Mesothelial cell of epicardium (in vitro differentiated cells): ENCODE measurements at regions not wholly inside any gene's neighbourhood (a gene's known extent, or its start where the extent isn't known, plus 50 kb on each side); places are given as distances from the start of the nearest gene placed in this dataset.
"Not testable (repeated sequence)": the region's sequence is repeated elsewhere in the genome, so short reads cannot be mapped to it uniquely, and the experiment has no call there.

Experiments used
- DNase-seq, 2 experiments: peaks; one replicate each; pipeline ENCODE4 v3.0.0; 2021; ENCODE audit warnings: low spot score in 2 of 2; ENCODE audit not compliant: unreplicated experiment in 2 of 2
- H3K27ac Mint-ChIP-seq: 2 replicates; pipeline ENCODE4 v1.8.0; 2021; ENCODE audit warnings: mixed read lengths
- H3K27me3 Mint-ChIP-seq: 2 replicates; pipeline ENCODE4 v1.8.0; 2021; ENCODE audit warnings: low read depth, mixed read lengths
- H3K36me3 Mint-ChIP-seq: 2 replicates; pipeline ENCODE4 v1.8.0; 2021; ENCODE audit warnings: mixed read lengths
- H3K4me1 Mint-ChIP-seq: 2 replicates; pipeline ENCODE4 v1.8.0; 2021; ENCODE audit warnings: mixed read lengths
- H3K4me3 Mint-ChIP-seq: 2 replicates; pipeline ENCODE4 v1.8.0; 2021; ENCODE audit warnings: mild to moderate bottlenecking, moderate library complexity, mixed read lengths
- H3K9me3 Mint-ChIP-seq: 2 replicates; pipeline ENCODE4 v1.8.0; 2021; ENCODE audit warnings: mixed read lengths
- CTCF ChIP-seq: fragments of 200-600 bp; sonication (generic); IDR thresholded peaks from one replicate; pipeline ENCODE4 v1.5.0; 2021; ENCODE audit warnings: antibody characterized with exemption; ENCODE audit not compliant: unreplicated experiment

DNA sequence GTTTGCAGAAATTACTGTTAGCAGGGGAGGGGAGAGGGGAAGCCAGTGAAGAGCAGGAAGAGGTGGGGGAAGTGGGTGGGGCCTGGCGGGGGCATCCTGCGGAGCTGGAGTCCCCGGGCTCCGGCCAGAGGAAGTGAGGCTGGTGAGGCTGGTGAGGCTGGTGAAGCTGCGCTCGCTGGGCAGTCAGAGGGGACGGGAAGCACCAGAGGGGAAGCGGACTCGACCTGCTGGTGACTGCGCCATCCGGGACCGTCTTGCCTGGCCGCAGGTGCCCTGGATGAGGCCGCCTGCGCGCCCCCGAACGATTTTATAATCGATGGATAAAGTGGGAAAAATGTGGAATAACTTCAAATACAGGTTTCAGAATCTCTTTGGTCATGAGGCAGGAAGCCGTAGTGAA, 635.3 kb upstream of the MARCKS start:
- DNase-seq = no peak
- H3K9me3 Mint-ChIP-seq = peaks cover 15% of the 10 kb centered on the region
- H3K27me3 Mint-ChIP-seq = no peaks in the 10 kb centered on the region
- H3K4me1 Mint-ChIP-seq = no peaks in the 10 kb centered on the region
- TF ChIP-seq CTCF = no peak
- H3K27ac Mint-ChIP-seq = no peak overlapping the region
- H3K36me3 Mint-ChIP-seq = peaks cover 3% of the 10 kb centered on the region
- no peak overlapping the region for H3K4me3 Mint-ChIP-seq

DNA sequence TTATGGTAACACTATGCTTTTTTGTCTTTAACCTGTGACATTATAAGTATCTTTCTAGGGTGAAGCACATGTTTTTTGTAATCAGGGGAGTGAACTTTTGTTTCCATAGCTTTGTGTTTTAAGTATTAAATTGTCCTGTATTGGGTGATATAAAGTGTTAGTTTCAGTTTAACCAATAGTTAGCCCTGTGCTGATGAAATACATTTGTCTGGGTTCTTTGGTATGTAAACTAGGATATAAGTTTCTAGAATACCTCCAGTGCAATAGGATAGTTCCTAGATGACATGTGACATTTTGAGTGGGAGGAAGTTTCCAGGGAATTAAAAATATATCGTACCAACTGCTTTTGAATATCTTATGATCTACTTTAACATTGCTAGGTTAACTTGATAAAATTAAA, 611.0 kb upstream of the MARCKS start:
- Mint-ChIP-seq H3K9me3 (peaks cover 9% of the 10 kb centered on the region), H3K27ac (no peak overlapping the region), H3K4me3 (no peak overlapping the region), H3K27me3 (no peaks in the 10 kb centered on the region), H3K4me1 (no peaks in the 10 kb centered on the region), H3K36me3 (no peaks in the 10 kb centered on the region)
- TF ChIP-seq CTCF = no peak
- DNase-seq = no peak

DNA sequence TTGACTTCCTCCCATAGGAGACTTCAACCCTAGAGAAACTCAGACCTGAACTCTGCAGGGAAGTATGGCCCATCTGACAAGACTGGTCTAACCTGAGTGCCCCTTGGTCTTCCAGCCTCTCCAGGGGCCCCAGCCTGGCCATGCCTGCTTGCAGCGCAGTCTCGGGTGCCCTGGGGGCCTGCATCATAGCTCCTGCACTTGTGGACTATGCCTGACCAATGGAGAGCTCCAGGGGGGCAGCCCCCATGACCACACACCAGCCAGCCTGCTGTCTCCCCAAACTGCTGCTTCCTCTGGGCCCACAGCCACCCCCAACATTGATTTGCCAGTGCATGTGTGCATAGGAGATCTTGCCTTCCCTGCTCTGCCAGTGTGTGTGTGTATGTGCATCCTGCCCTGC, 608.6 kb upstream of the MARCKS start:
- no peaks in the 10 kb centered on the region for H3K27me3 Mint-ChIP-seq
- H3K27ac Mint-ChIP-seq = no peak overlapping the region
- H3K4me3 Mint-ChIP-seq = no peak overlapping the region
- no peak for DNase-seq
- H3K4me1 Mint-ChIP-seq = no peaks in the 10 kb centered on the region
- H3K9me3 Mint-ChIP-seq = peaks cover 29% of the 10 kb centered on the region
- H3K36me3 Mint-ChIP-seq = peaks cover 2% of the 10 kb centered on the region
- TF ChIP-seq CTCF = no peak

DNA sequence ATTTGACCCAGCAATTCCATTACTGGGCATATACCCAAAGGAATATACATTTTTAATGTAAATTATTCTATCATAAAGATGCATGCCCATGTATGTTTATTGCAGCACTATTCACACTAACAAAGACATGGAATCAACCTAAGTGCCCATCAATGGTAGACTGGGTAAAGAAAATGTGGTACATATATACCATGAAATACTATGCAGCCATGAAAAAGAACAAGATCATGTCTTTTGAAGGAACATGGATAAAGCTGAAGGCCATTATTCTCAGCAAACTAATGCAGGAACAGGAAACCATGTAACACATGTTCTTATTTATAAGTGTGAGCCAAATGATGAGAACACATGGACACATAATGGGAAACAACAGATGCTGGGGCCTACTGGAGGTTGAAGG, 603.0 kb upstream of the MARCKS start:
- H3K36me3 Mint-ChIP-seq, H3K4me3 Mint-ChIP-seq, H3K4me1 Mint-ChIP-seq, H3K27ac Mint-ChIP-seq, DNase-seq, H3K27me3 Mint-ChIP-seq: not testable (repeated sequence)
- H3K9me3 Mint-ChIP-seq = peaks cover 53% of the 10 kb centered on the region

GRCh38 chr6:113258771-113259170, 598.4 kb upstream of the MARCKS start:
- Mint-ChIP-seq H3K27me3 (no peaks in the 10 kb centered on the region), H3K4me3 (no peak overlapping the region), H3K9me3 (peaks cover 35% of the 10 kb centered on the region), H3K27ac (no peak overlapping the region), H3K4me1 (no peaks in the 10 kb centered on the region), H3K36me3 (peaks cover 1% of the 10 kb centered on the region)
- DNase-seq = no peak
- TF ChIP-seq CTCF = no peak

DNA sequence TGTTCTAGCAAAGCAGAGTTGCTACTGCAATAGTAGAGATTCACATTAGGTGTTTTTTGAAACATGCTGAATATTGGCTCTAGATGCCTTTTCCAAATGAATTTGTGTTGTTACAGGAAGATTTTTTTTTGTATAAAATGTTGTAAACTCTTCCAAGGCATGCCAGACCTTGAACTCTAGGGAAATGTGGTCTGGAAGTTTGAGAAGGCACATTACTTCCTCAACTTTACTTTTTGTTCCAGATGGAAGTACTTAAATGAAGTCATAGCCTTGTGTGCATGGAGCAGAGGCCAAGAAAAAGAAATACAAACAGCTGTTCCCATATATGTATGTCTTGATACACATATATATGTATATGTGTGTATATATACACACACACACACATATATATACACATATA, 585.7 kb upstream of the MARCKS start:
- no peaks in the 10 kb centered on the region for H3K4me1 Mint-ChIP-seq

More for the DNA sequence above, 585.7 kb upstream of the MARCKS start:
- no peak for TF ChIP-seq CTCF
- Mint-ChIP-seq H3K4me3 (no peak overlapping the region), H3K36me3 (peaks cover 32% of the 10 kb centered on the region), H3K27ac (no peak overlapping the region), H3K27me3 (no peaks in the 10 kb centered on the region), H3K9me3 (peaks cover 57% of the 10 kb centered on the region)
- no peak for DNase-seq
